Nephron progenitor cell (in vitro differentiated cells): ENCODE measurements at regions not wholly inside any gene's neighbourhood (a gene's known extent, or its start where the extent isn't known, plus 50 kb on each side); places are given as distances from the start of the nearest gene placed in this dataset.

Experiments
- DNase-seq: peaks from one replicate; pipeline ENCODE4 v3.0.0; 2021
- H3K27ac Mint-ChIP-seq: 2 replicates; pipeline ENCODE4 v1.8.0; 2021; ENCODE audit warnings: mild to moderate bottlenecking, moderate library complexity, mixed read lengths
- H3K27me3 Mint-ChIP-seq: 2 replicates; pipeline ENCODE4 v1.8.0; 2021; ENCODE audit warnings: mild to moderate bottlenecking, low read depth, mixed read lengths; ENCODE audit not compliant: poor library complexity
- H3K36me3 Mint-ChIP-seq: 2 replicates; pipeline ENCODE4 v1.8.0; 2021; ENCODE audit warnings: low read depth, mixed read lengths
- H3K4me1 Mint-ChIP-seq: 2 replicates; pipeline ENCODE4 v1.8.0; 2021; ENCODE audit warnings: mixed read lengths
- H3K4me3 Mint-ChIP-seq: 2 replicates; pipeline ENCODE4 v1.8.0; 2021; ENCODE audit warnings: mild to moderate bottlenecking, moderate library complexity, mixed read lengths
- H3K9me3 Mint-ChIP-seq: 2 replicates; pipeline ENCODE4 v1.8.0; 2021; ENCODE audit warnings: mild to moderate bottlenecking, moderate library complexity, mixed read lengths
- CTCF ChIP-seq: fragments of 200-600 bp; sonication (generic); IDR thresholded peaks from 2 replicates; pipeline ENCODE4 v1.5.0; 2021; ENCODE audit warnings: antibody characterized with exemption

DNA sequence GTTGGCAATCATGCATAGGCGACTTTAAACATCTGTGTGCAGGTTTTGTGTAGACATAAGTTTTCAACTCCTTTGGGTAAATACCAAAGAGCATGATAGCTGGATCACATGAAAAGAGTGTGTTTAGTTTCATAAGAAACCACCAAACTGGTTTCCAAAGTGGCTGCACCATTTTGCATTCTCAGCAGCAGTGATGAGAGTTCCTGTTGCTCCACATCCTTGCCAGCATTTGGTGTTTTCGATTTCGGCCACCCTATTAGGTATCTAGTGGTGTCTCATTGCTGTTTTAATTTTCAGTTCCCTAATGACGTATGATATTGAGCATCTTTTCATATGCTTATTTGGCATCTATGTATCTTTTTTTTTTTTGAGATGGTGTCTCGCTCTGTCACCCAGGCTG is 62.8 kb upstream of the CCND1 start:
- Mint-ChIP-seq H3K9me3 (no peaks in the 10 kb centered on the region), H3K4me1 (no peaks in the 10 kb centered on the region), H3K36me3 (no peaks in the 10 kb centered on the region), H3K27me3 (peaks cover 24% of the 10 kb centered on the region), H3K27ac (no peak overlapping the region), H3K4me3 (no peak overlapping the region)
- DNase-seq: no peak
- TF ChIP-seq CTCF: no peak

DNA sequence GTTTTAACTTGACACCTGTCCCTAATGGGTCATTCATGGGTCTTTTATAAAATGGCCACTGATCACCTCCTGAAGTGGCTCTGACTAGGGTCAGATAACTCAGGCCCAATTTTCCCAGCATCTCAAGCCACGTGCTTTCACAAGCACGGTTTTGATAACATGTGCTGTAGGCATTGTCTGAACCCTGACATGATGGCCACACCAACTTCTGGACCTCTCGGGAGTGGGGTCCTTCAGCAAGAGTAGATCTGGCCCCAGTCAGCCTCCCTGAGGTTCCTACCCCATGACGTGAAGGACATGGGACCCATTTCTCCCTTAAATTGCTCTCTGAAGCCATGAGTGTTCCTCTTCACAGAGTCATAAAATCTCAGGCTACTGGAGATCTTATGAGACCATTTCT is 60.4 kb upstream of the CCND1 start:
- no peak for DNase-seq
- Mint-ChIP-seq H3K36me3 (no peaks in the 10 kb centered on the region), H3K4me3 (no peak overlapping the region), H3K4me1 (no peaks in the 10 kb centered on the region), H3K9me3 (no peaks in the 10 kb centered on the region), H3K27ac (no peak overlapping the region), H3K27me3 (peaks cover 23% of the 10 kb centered on the region)
- TF ChIP-seq CTCF: no peak

DNA sequence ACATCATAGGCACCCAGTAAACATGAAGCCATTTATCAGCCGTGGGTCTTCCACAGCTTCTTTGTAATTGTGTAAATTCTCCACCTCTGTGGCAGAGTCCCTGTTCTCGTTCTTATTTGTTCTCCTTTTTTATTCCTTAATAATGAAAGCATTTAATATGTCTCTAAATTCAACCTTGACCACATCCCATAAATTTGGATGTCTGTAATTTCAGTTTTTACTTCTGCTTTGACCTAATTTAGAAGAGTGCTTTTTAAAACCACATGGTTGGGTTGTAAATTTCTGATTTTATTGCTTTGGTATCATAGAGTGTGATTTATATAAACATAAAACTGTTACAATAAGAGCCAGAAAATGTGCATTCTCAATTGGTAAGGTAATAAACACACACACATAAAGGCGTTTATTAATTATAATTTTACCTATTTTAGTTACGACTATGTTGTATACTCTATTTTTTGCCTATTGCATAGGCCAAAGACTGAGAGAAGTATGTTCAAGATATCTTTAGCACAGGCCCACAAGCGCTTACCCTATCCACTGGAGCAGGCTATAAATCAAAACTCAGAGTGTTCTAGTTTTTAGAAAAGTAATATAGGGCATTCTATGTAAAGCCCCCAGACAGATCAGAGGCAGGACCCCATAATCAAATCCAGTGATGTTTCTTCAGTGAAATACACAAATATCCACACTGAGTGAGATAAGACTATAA is 58.0 kb upstream of the CCND1 start:
- no peak for TF ChIP-seq CTCF
- Mint-ChIP-seq H3K36me3 (no peaks in the 10 kb centered on the region), H3K27ac (no peak overlapping the region), H3K4me1 (no peaks in the 10 kb centered on the region), H3K4me3 (no peak overlapping the region), H3K9me3 (no peaks in the 10 kb centered on the region), H3K27me3 (peaks cover 17% of the 10 kb centered on the region)
- DNase-seq: no peak

- no peaks in the 10 kb centered on the region for H3K9me3 Mint-ChIP-seq
- no peaks in the 10 kb centered on the region for H3K36me3 Mint-ChIP-seq
- TF ChIP-seq CTCF: no peak
Observed at GRCh38 chr11:69584160-69584559, 56.8 kb upstream of the CCND1 start.

DNA sequence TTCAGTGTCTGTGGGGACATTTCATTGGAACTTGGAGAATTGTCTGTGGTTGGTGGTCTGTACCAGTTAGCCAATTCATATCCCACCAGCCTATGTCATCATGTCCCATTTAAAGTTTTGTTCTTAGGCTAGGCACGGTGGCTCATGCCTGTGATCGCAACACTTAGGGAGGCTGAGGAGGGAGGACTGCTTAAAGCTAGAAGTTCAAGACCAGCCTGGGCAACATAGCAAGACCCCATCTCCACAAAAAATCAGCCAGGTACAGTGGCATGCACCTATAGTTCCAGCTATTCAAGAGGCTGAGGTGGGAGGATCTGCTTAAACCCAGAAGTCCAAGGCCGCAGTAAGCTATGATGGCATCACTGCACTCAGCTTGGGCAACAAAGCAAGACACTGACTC is 55.6 kb upstream of the CCND1 start:
- Mint-ChIP-seq H3K36me3 (no peaks in the 10 kb centered on the region), H3K4me1 (no peaks in the 10 kb centered on the region), H3K27ac (no peak overlapping the region), H3K9me3 (no peaks in the 10 kb centered on the region), H3K4me3 (no peak overlapping the region), H3K27me3 (peaks cover 11% of the 10 kb centered on the region)
- TF ChIP-seq CTCF: no peak
- DNase-seq: no peak

More at GRCh38 chr11:69584160-69584559, 56.8 kb upstream of the CCND1 start:
- Mint-ChIP-seq H3K4me1 (no peaks in the 10 kb centered on the region), H3K27me3 (peaks cover 17% of the 10 kb centered on the region), H3K4me3 (no peak overlapping the region), H3K27ac (no peak overlapping the region)
- DNase-seq: no peak

GRCh38 chr11:69587454-69588090 is 53.4 kb upstream of the CCND1 start:
- H3K27ac Mint-ChIP-seq: no peak overlapping the region
- DNase-seq: no peak
- H3K4me3 Mint-ChIP-seq: no peak overlapping the region
- peaks cover 14% of the 10 kb centered on the region for H3K27me3 Mint-ChIP-seq
- TF ChIP-seq CTCF: no peak
- H3K9me3 Mint-ChIP-seq: no peaks in the 10 kb centered on the region
- H3K36me3 Mint-ChIP-seq: no peaks in the 10 kb centered on the region
- H3K4me1 Mint-ChIP-seq: no peaks in the 10 kb centered on the region
